ENCODE measurements at regions not wholly inside any gene's neighbourhood (a gene's known extent, or its start where the extent isn't known, plus 50 kb on each side); places are given as distances from the start of the nearest gene placed in this dataset.

- Histone ChIP-seq H3K27me3 (replicated peaks; ENCODE audit: insufficient read depth, low read length) (no peaks in the 10 kb centered on the region), H3K4me2 (ENCODE audit: low read depth, low read length) (no peak overlapping the region), H3K9ac (ENCODE audit: low read length) (no peak overlapping the region), H2AFZ (ENCODE audit: low read length) (no peak overlapping the region), H3K36me3 (replicated peaks; ENCODE audit: insufficient read depth, low read length) (no peaks in the 10 kb centered on the region), H3K79me2 (ENCODE audit: low read length) (no peaks in the 10 kb centered on the region), H3K4me1 (ENCODE audit: low read length) (no peaks in the 10 kb centered on the region), H3K9me3 (replicated peaks; ENCODE audit: insufficient read depth, low read length) (no peaks in the 10 kb centered on the region), H3F3A (ENCODE audit: insufficient read depth, low read length) (no peaks in the 10 kb centered on the region), H3K9me2 (replicated peaks; ENCODE audit: insufficient read depth, low read length) (no peaks in the 10 kb centered on the region), H3K27ac (ENCODE audit: low read length) (no peak overlapping the region), H4K20me1 (ENCODE audit: insufficient read depth, low read length) (no peaks in the 10 kb centered on the region), H3K4me3 (ENCODE audit: low read length) (no peak overlapping the region)
- no peak for DNase-seq
- TF ChIP-seq EZH2 (optimal IDR thresholded peaks at IDR 0.05; ENCODE audit: low read depth, low read length) (no peak), EZH2phosphoT487 (IDR thresholded peaks at IDR 0.05; ENCODE audit: low read length) (no peak), CTCF (IDR thresholded peaks at IDR 0.05; ENCODE audit: low read length) (no peak)
Observed at GRCh38 chr9:119453490-119453911, 84.3 kb upstream of the BRINP1 start.

- Histone ChIP-seq H3K36me3 (replicated peaks; ENCODE audit: insufficient read depth, low read length) (no peaks in the 10 kb centered on the region), H3K9ac (ENCODE audit: low read length) (no peak overlapping the region), H3F3A (ENCODE audit: insufficient read depth, low read length) (no peaks in the 10 kb centered on the region), H2AFZ (ENCODE audit: low read length) (no peak overlapping the region), H3K4me2 (ENCODE audit: low read depth, low read length) (no peak overlapping the region), H3K4me3 (ENCODE audit: low read length) (no peak overlapping the region), H3K9me3 (replicated peaks; ENCODE audit: insufficient read depth, low read length) (no peaks in the 10 kb centered on the region), H3K79me2 (ENCODE audit: low read length) (no peaks in the 10 kb centered on the region), H3K4me1 (ENCODE audit: low read length) (no peaks in the 10 kb centered on the region), H4K20me1 (ENCODE audit: insufficient read depth, low read length) (no peaks in the 10 kb centered on the region), H3K9me2 (replicated peaks; ENCODE audit: insufficient read depth, low read length) (no peaks in the 10 kb centered on the region), H3K27me3 (replicated peaks; ENCODE audit: insufficient read depth, low read length) (no peaks in the 10 kb centered on the region), H3K27ac (ENCODE audit: low read length) (no peak overlapping the region)
- no peak for TF ChIP-seq CTCF (IDR thresholded peaks at IDR 0.05; ENCODE audit: low read length)
- TF ChIP-seq EZH2phosphoT487 (IDR thresholded peaks at IDR 0.05; ENCODE audit: low read length) = no peak
- TF ChIP-seq EZH2 (optimal IDR thresholded peaks at IDR 0.05; ENCODE audit: low read depth, low read length) = no peak
- no peak for DNase-seq
Observed at GRCh38 chr9:119451426-119451825, 82.2 kb upstream of the BRINP1 start.

- Histone ChIP-seq H3K9me2 (replicated peaks; ENCODE audit: insufficient read depth, low read length) (no peaks in the 10 kb centered on the region), H3K9ac (ENCODE audit: low read length) (no peak overlapping the region), H2AFZ (ENCODE audit: low read length) (no peak overlapping the region), H3K4me1 (ENCODE audit: low read length) (no peaks in the 10 kb centered on the region), H3K79me2 (ENCODE audit: low read length) (no peaks in the 10 kb centered on the region), H3K4me2 (ENCODE audit: low read depth, low read length) (no peak overlapping the region), H4K20me1 (ENCODE audit: insufficient read depth, low read length) (no peaks in the 10 kb centered on the region), H3K36me3 (replicated peaks; ENCODE audit: insufficient read depth, low read length) (no peaks in the 10 kb centered on the region), H3F3A (ENCODE audit: insufficient read depth, low read length) (no peaks in the 10 kb centered on the region), H3K27ac (ENCODE audit: low read length) (no peak overlapping the region), H3K27me3 (replicated peaks; ENCODE audit: insufficient read depth, low read length) (no peaks in the 10 kb centered on the region), H3K4me3 (ENCODE audit: low read length) (no peak overlapping the region), H3K9me3 (replicated peaks; ENCODE audit: insufficient read depth, low read length) (no peaks in the 10 kb centered on the region)
- no peak for DNase-seq
- TF ChIP-seq EZH2phosphoT487 (IDR thresholded peaks at IDR 0.05; ENCODE audit: low read length) (no peak), EZH2 (optimal IDR thresholded peaks at IDR 0.05; ENCODE audit: low read depth, low read length) (no peak), CTCF (IDR thresholded peaks at IDR 0.05; ENCODE audit: low read length) (no peak)
Observed at GRCh38 chr9:119443179-119443578, 73.9 kb upstream of the BRINP1 start.

Data from MM.1S (cell line).